HCT116 (cell line): ENCODE measurements at regions not wholly inside any gene's neighbourhood (a gene's known extent, or its start where the extent isn't known, plus 50 kb on each side); places are given as distances from the start of the nearest gene placed in this dataset.

ENCODE experiments used
- ATAC-seq: fragments of 200-7000 bp; cut with Tn5 transposase; 2 replicates; pipeline ENCODE4 v1.9.1; 2020; ENCODE audit warnings: mild to moderate bottlenecking, moderate library complexity
- BruUV-seq: library from RNA; stranded (reverse); fragments of 400-500 nt; replicated peaks from 2 replicates; lab custom pipeline; 2021; lab: Mats Ljungman, UMichigan
- CTCF ChIA-PET: fragments of 300-600 bp; sonication (Branson Sonifier 250); formaldehyde crosslinking; loops from one replicate; lab custom pipeline; 2021; ENCODE audit warnings: antibody characterized with exemption; lab: Charles Lee
- POLR2A ChIA-PET: fragments of 300-600, 350-600 bp; sonication (Branson Sonifier 250); formaldehyde crosslinking; loops from one replicate; lab custom pipeline; 2021; ENCODE audit warnings: antibody characterized with exemption; lab: Charles Lee
- RAD21 ChIA-PET, 2 experiments: fragments of 300-600 bp; sonication (Branson Sonifier 250); formaldehyde crosslinking; loops; one replicate each; lab custom pipeline; 2023; ENCODE audit warnings: low total read pairs in 2 of 2; ENCODE audit not compliant: uncharacterized antibody in 2 of 2, unreplicated experiment in 2 of 2, low non-redundant PET in 1 of 2; lab: Charles Lee
- DNase-seq: peaks from one replicate; pipeline ENCODE4 v3.0.0-alpha.2; 2010; ENCODE audit warnings: low read depth, low spot score
- H2AFZ ChIP-seq: fragments of 200-600 bp; shearing (Covaris generic), sonication (generic); 2 replicates; pipeline ENCODE4 v1.6.1; 2017; ENCODE audit warnings: low read depth, mixed run types, mixed read lengths, antibody characterized with exemption, low read length; ENCODE audit not compliant: poor library complexity, severe bottlenecking
- H3K27ac ChIP-seq: 2 replicates; pipeline ENCODE4 v1.5.1; 2012; ENCODE audit warnings: low read depth, low read length
- H3K27me3 ChIP-seq: fragments of 200-600 bp; sonication (generic); 2 replicates; pipeline ENCODE4 v1.6.1; 2016; ENCODE audit warnings: mixed run types, low read length, mixed read lengths; ENCODE audit not compliant: insufficient read depth
- H3K36me3 ChIP-seq, 2 experiments: fragments of 200-500 bp in 1 of 2; fragments of 200-600 bp in 1 of 2; sonication (Bioruptor generic) in 1 of 2; sonication (generic) in 1 of 2; 2 replicates each; pipeline versions ENCODE4 v1.5.1 to v1.6.1; 2014 to 2016; ENCODE audit warnings: low read length in 2 of 2, inconsistent platforms in 1 of 2, mixed read lengths in 1 of 2, mixed run types in 1 of 2; ENCODE audit not compliant: insufficient read depth in 2 of 2, control insufficient read depth in 1 of 2
- H3K4me1 ChIP-seq, 2 experiments: fragments of 200-600 bp in 1 of 2; sonication (generic) in 1 of 2; 2 replicates each; pipeline versions ENCODE4 v1.5.1 to v1.6.1; 2012 to 2017; ENCODE audit warnings: low read length in 2 of 2, inconsistent platforms in 1 of 2, mild to moderate bottlenecking in 1 of 2, mixed read lengths in 1 of 2, mixed run types in 1 of 2, moderate library complexity in 1 of 2; ENCODE audit not compliant: insufficient read depth in 2 of 2, control insufficient read depth in 1 of 2
- H3K4me2 ChIP-seq: fragments of 200-600 bp; sonication (generic); 2 replicates; pipeline ENCODE4 v1.6.1; 2017; ENCODE audit warnings: mixed run types, low read length, mixed read lengths
- H3K4me3 ChIP-seq, 2 experiments: fragments of 200-600 bp in 1 of 2; sonication (generic) in 1 of 2; replicated peaks in 1 of 2; 2 replicates each; pipeline ENCODE4 v1.5.1; 2011 to 2016; ENCODE audit warnings: low read length in 2 of 2, control low read depth in 1 of 2, low read depth in 1 of 2, mild to moderate bottlenecking in 1 of 2, mixed read lengths in 1 of 2, mixed run types in 1 of 2
- H3K79me2 ChIP-seq: fragments of 200-600 bp; sonication (generic); 2 replicates; pipeline ENCODE4 v1.6.1; 2017; ENCODE audit warnings: mild to moderate bottlenecking, mixed run types, low read length, moderate library complexity, mixed read lengths; ENCODE audit not compliant: insufficient read depth
- H3K9ac ChIP-seq: fragments of 200-600 bp; sonication (generic); 2 replicates; pipeline ENCODE4 v1.6.1; 2016; ENCODE audit warnings: low read length, mixed read lengths
- H3K9me2 ChIP-seq: fragments of 200-600 bp; sonication (generic), shearing (Covaris generic); 2 replicates; pipeline ENCODE4 v1.6.1; 2017; ENCODE audit warnings: mixed run types, mild to moderate bottlenecking, moderate library complexity; ENCODE audit not compliant: insufficient read depth
- H3K9me3 ChIP-seq, 2 experiments: fragments of 200-500 bp in 1 of 2; fragments of 200-600 bp in 1 of 2; sonication (Bioruptor generic) in 1 of 2; sonication (generic) in 1 of 2; 2 replicates each; pipeline ENCODE4 v1.6.1; 2014 to 2017; ENCODE audit warnings: low read length in 2 of 2, mixed read lengths in 2 of 2, inconsistent platforms in 1 of 2, low read depth in 1 of 2, mild to moderate bottlenecking in 1 of 2, mixed run types in 1 of 2, moderate library complexity in 1 of 2; ENCODE audit not compliant: control insufficient read depth in 1 of 2, insufficient read depth in 1 of 2
- H4K20me1 ChIP-seq: fragments of 200-600 bp; sonication (generic), shearing (Covaris generic); 2 replicates; pipeline ENCODE4 v1.6.1; 2017; ENCODE audit warnings: mixed run types, mild to moderate bottlenecking, moderate library complexity; ENCODE audit not compliant: insufficient read depth
- CBX3 ChIP-seq: IDR thresholded peaks from 2 replicates; pipeline ENCODE4 v1.6.1; 2012; ENCODE audit warnings: low read depth
- CTCF ChIP-seq, 3 experiments: fragments of 200-600 bp in 1 of 3; sonication (generic) in 1 of 3; IDR thresholded peaks in 2 of 3; conservative IDR thresholded peaks in 1 of 3; 2 replicates each; pipeline ENCODE4 v1.5.1; 2012 to 2017; ENCODE audit warnings: low read depth in 2 of 3, low read length in 2 of 3, antibody characterized with exemption in 1 of 3, borderline replicate concordance in 1 of 3, control low read depth in 1 of 3, mild to moderate bottlenecking in 1 of 3, mixed read lengths in 1 of 3, mixed run types in 1 of 3, moderate library complexity in 1 of 3; ENCODE audit not compliant: insufficient read depth in 1 of 3
- EGR1 ChIP-seq: IDR thresholded peaks from 2 replicates; pipeline ENCODE4 v1.6.1; 2012; ENCODE audit warnings: low read depth
- EZH2phosphoT487 ChIP-seq: fragments of 200-600 bp; IDR thresholded peaks from 2 replicates; pipeline ENCODE4 v1.6.1; 2018; ENCODE audit warnings: antibody characterized with exemption, borderline replicate concordance
- POLR2AphosphoS5 ChIP-seq: IDR thresholded peaks from 2 replicates; pipeline ENCODE4 v1.6.1; 2011; ENCODE audit warnings: mild to moderate bottlenecking, low read depth, low read length, moderate library complexity
- SP1 ChIP-seq: IDR thresholded peaks from 2 replicates; pipeline ENCODE4 v1.6.1; 2012; ENCODE audit warnings: low read depth
- YY1 ChIP-seq: IDR thresholded peaks from 2 replicates; pipeline ENCODE4 v1.6.1; 2011; ENCODE audit warnings: low read length, low read depth, moderate library complexity, mild to moderate bottlenecking; ENCODE audit not compliant: insufficient replicate concordance; ENCODE audit errors: extremely low read depth
- ZFX ChIP-seq: fragments of 450-650 bp; IDR thresholded peaks from 2 replicates; pipeline ENCODE4 v1.6.1; 2017
- ZNF274 ChIP-seq: fragments of 200-500 bp; sonication (Bioruptor generic); IDR thresholded peaks from 2 replicates; pipeline ENCODE4 v1.6.1; 2014; ENCODE audit warnings: mild to moderate bottlenecking, low read depth, low read length, inconsistent platforms
- intact Hi-C: fragments of 100-400 bp; cut with micrococcal nuclease; formaldehyde crosslinking; loops from 2 replicates; pipeline ENCODE4 v1.10.0; 2022
- TF ChIP-seq, protein P1 (sequence below): IDR thresholded peaks from 2 replicates; pipeline ENCODE4 v1.6.1; 2012

GRCh38 chr4:148822572-148823418 lies 380.6 kb upstream of the NR3C2 start:
- POLR2A ChIA-PET: no interaction called here
- Histone ChIP-seq H3K4me3 (no peak overlapping the region), H3K9me2 (no peaks in the 10 kb centered on the region), H3K27ac (no peak overlapping the region), H3K9me3 (no peaks in the 10 kb centered on the region), H3K27me3 (no peaks in the 10 kb centered on the region)
- RAD21 ChIA-PET: no interaction called here
- BruUV-seq: no TSS peak
- intact Hi-C loops: no loop called here
- TF ChIP-seq SP1 (no peak), YY1 (no peak), ZNF274 (no peak), EGR1 (no peak), ZFX (no peak), EZH2phosphoT487 (no peak), CTCF (IDR thresholded peaks at IDR 0.05 in 2 of 3, conservative IDR thresholded peaks at IDR 0.05 in 1 of 3; ENCODE audit: borderline replicate concordance in 1 of 3, insufficient read depth in 1 of 3, low read depth in 2 of 3, low read length in 2 of 3) (no peak), POLR2AphosphoS5 (no peak), CBX3 (no peak)
- TF ChIP-seq, protein P1, sequence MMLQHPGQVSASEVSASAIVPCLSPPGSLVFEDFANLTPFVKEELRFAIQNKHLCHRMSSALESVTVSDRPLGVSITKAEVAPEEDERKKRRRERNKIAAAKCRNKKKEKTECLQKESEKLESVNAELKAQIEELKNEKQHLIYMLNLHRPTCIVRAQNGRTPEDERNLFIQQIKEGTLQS: no peak
- TF ChIP-seq, all 23 proteins: peak for 0
- Histone ChIP-seq H3K4me1 (no peaks in the 10 kb centered on the region), H3K9ac (no peak overlapping the region), H2AFZ (no peak overlapping the region), H3K79me2 (no peaks in the 10 kb centered on the region), H4K20me1 (no peaks in the 10 kb centered on the region), H3K4me2 (no peak overlapping the region), H3K36me3 (no peaks in the 10 kb centered on the region)
- CTCF ChIA-PET: no interaction called here
- DNase-seq (no peak), ATAC-seq (no peak)
